GM21825 (cell line): ENCODE measurements at regions not wholly inside any gene's neighbourhood (a gene's known extent, or its start where the extent isn't known, plus 50 kb on each side); places are given as distances from the start of the nearest gene placed in this dataset.
"Not testable (repeated sequence)": the region's sequence is repeated elsewhere in the genome, so short reads cannot be mapped to it uniquely, and the experiment has no call there.

Experiments
- ATAC-seq: cut with Tn5 transposase; IDR thresholded peaks from one replicate; pipeline ENCODE4 v1.9.1; 2021; ENCODE audit warnings: mild to moderate bottlenecking, moderate library complexity; ENCODE audit not compliant: unreplicated experiment

DNA sequence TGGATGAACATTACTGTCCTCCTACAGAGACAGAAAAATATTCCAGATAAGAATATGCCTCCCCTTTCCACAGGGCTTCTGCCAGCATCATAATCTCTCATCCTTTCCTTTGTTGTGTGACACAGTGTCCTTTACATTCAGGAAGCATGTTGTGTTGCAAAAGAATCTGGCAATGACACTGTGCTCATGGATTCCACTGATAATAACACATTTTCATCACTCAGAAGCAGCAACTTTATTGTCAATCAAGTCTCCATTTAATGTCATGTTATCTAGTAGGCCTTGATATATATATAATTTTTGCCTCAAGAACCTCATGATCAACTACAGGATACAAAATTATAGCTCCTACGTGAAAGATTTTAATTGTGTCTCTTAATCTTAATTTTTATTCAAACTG lies 833.9 kb downstream of the FSTL5 start:
- no peak for ATAC-seq

- no peak for ATAC-seq
Measured at GRCh38 chr4:161321706-161322105, 842.1 kb downstream of the FSTL5 start.

- no peak for ATAC-seq
Measured at GRCh38 chr4:161320377-161320776, 843.4 kb downstream of the FSTL5 start.

GRCh38 chr4:161317000-161317399 lies 846.8 kb downstream of the FSTL5 start:
- no peak for ATAC-seq

DNA sequence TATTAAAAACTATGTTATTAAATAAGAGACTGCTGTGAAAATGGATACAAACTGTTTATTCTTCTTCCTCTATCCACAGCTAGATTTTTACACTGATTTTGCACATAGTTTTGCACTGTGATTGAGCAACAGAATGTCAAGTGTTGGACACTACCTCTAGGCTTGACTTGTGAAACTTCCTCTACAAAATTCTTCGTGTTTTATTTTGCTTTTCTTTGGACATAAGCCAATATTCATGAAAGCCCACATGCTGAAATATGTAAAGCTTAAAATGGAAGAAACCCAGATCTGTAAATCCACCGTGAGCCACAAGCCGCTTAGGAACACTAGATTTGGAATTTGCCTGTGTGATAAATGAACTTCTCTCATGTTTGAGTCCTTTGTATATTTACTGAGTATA lies 849.4 kb downstream of the FSTL5 start:
- no peak for ATAC-seq

- ATAC-seq: no peak
Measured at GRCh38 chr4:161303551-161303950, 860.2 kb downstream of the FSTL5 start.

DNA sequence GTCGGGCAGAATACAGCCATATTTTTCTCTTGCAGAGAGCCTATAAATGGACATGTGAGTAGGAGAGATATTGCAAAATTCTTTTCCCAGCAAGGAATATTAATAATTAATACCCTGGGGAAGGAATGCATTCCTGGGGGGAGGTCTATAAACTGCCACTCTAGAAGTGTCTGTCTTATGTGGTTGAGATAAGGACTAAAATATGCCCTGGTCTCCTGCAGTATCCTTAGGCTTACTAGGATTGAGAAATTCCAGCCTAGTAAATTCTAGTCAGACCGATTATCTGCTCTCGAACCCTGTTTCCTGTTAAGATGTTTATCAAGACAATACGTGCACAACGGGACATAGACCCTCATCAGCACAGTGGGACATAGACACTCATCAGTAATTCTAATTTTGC lies 872.6 kb downstream of the FSTL5 start:
- ATAC-seq: no peak

GRCh38 chr4:161287678-161288352 lies 876.0 kb downstream of the FSTL5 start:
- no peak for ATAC-seq

DNA sequence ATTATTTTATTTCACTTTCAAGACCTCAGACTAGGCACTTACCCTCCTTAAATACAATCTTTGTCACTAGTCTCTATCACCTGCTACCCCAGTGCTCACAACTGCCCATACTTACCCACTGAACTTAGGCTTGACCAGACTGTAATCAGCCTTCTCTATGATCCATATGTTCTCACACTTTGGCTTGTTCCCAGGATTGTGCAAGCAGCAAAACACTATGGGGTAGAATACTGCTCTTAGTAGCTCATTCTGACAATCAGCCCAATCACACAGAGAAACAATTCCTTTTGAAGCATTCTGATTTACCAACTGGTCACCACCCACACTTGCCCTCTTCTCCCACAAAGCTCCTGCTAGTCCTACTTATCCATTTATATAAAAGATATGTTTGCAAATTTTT lies 878.3 kb downstream of the FSTL5 start:
- no peak for ATAC-seq

- ATAC-seq: no peak
Measured at GRCh38 chr4:161280929-161281328, 882.9 kb downstream of the FSTL5 start.

- ATAC-seq: no peak
Measured at GRCh38 chr4:161279095-161279494, 884.7 kb downstream of the FSTL5 start.

DNA sequence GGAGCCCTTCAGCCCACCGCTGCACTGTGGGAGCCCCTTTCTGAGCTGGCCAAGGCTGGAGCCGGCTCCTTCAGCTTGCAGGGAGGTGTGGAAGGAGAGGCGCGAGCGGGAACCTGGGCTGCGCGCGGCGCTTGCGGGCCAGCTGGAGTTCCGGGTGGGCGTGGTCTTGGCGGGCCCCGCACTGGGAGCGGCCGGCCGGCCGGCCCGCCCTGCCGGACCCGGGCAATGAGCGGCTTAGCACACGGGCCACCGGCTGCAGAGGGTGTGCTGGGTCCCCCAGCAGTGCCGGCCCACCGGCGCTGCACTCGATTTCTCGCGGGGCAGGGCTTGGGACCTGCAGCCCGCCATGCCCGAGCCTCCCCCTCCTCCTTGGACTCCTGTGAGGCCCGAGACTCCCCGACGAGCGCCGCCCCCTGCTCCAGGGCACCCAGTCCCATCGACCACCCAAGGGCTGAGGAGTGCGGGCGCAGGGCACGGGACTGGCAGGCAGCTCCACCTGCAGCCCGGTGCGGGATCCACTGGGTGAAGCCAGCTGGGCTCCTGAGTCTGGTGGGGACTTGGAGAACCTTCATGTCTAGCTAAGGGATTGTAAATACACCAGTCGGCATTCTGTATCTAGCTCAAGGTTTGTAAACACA lies 886.5 kb downstream of the FSTL5 start:
- not testable (repeated sequence) for ATAC-seq

- ATAC-seq: no peak
Measured at GRCh38 chr4:161273607-161274006, 890.2 kb downstream of the FSTL5 start.

DNA sequence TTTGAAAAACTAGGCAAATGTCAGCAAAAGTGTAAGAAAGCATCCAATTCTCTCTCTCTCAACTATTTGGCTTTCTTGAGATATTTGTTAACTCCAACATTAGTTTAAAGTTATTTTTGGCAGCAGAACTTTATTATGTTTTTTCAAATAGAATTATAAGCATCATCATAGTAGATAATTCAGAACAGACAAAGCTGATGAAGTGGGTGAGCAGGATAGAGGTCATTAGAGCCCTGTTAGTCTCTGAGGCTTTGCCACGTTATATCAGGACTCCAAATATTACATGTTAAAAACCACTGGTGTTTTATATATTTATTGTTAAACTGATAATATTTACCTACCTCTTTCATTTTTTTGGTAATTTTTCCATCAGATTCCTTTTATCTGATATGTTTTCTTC lies 903.0 kb downstream of the FSTL5 start:
- no peak for ATAC-seq

DNA sequence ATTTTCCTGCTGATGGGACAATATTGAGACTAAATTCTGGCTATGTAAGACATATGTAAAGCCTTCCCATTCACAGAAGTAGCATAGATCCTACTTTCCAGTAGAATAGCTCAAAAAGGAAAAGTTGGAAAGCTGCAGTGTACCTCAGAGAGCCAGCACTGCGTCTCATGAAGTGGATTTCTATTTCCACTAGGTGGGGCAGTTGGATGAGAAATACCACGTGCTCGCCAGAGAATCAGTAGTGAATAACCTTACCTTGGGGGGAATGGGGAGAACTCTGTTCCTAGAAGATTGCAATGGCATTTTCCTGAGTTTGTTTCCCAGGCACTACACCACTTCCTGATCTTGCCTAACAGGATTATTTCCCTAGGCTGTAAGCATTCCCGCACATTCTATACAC lies 907.1 kb downstream of the FSTL5 start:
- ATAC-seq: no peak

GRCh38 chr4:161256172-161256571 lies 907.6 kb downstream of the FSTL5 start:
- no peak for ATAC-seq

- no peak for ATAC-seq
Measured at GRCh38 chr4:161254375-161254774, 909.4 kb downstream of the FSTL5 start.

DNA sequence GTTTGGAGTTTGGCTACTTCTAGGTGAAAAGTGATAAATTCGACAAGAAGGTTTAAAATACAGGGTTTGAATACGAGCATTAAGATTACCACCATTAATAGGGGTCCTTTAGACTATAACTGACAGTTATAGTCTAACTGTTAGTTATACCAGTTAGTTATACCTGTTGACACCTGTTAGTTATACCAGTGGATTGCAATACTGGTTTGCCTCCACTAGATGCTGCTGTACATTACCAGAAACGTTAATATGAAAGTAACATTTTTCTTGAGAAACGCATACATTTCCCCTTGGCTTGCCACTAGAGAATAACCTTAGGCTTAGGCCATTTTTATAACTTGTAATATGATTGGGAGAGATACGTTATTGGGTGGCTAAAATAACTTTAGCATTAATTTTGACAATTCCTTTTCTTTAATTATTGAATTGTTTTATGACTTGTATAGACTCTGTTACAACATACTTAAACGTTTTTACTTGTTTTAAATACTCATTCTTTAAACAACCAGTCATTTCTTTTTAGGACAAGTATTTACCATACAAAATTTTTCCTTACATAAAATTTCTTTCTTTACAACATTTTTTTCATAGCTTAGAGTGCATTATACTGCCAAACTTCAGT lies 911.2 kb downstream of the FSTL5 start:
- ATAC-seq: no peak

DNA sequence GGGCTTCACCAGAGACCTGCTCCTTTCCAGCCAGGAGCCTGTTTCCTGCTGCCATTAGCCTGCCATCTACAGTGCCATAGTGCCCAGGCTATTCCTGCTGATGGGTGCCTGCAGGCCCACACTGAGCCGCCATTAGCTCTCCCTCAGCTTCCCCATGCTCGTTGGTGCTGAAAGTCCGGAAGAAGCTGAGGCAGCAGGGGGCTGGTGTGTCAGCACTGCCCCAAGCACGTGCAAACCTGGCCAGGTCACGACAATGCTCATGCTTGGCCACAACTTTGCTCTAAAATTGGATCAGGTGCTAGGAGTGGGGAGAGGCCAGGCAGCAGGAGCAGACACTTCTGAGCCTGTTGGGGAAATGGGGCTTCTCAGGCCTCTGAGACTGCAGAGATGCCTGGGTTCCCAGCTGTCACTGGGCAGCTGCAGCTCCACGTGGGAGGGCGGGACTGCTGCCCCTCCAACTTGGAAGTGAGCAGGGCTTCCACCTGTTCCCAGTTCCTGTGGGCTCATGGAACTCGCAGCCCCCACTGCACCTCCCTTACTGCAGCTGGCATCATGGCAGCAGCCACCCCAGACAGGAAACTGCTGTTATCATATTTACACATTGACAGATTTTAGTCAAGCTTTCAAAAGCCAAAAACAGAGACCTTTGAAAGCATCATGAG lies 913.9 kb downstream of the FSTL5 start:
- no peak for ATAC-seq

DNA sequence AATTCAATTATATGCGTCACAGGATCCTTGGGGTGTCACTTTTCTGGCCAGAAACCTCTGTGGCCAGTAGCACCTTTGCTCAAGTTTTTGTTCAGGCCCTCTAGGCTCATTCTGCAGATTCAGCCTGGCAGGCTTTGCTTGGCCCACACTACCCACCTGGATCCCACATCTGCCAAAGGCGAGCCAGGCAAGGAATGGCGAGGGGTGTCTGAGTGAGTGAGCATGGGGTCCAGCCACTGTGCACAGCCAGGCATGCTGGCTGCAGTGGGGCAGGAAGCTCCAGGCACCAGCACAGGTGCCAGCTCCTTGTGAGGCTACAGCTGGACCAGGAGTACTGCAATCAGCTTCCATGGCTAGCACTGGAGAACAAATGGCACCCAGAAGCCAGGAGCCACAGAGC lies 914.9 kb downstream of the FSTL5 start:
- no peak for ATAC-seq

GRCh38 chr4:161247831-161248230 lies 916.0 kb downstream of the FSTL5 start:
- no peak for ATAC-seq

DNA sequence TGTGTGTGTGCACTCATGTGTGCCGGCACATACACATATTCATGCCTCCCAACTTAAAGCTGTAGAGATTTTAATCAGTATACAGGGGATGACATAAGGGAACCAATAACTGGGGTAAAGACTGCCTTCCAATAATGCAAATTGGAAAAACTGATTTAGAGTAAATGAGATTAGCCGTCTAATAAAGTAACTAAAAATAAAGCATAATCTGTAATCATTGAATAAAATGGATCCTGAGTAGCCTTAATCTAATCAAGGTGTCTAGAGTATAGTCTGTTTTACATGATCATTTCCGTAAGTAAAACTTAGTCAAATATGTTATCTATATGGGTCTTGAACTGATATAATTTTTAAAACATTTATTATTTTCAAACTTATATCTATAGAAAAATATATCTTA lies 925.8 kb downstream of the FSTL5 start:
- ATAC-seq: no peak
